GM12892 (cell line): ENCODE measurements at regions not wholly inside any gene's neighbourhood (a gene's known extent, or its start where the extent isn't known, plus 50 kb on each side); places are given as distances from the start of the nearest gene placed in this dataset.

ENCODE experiments used
- POLR2A ChIP-seq: IDR thresholded peaks from 2 replicates; pipeline ENCODE4 v1.6.1; 2011; ENCODE audit warnings: low read depth, low read length, control low read depth
- POLR2AphosphoS5 ChIP-seq: IDR thresholded peaks from 2 replicates; pipeline ENCODE4 v1.6.1; 2011; ENCODE audit warnings: low read depth, low read length, control low read depth

GRCh38 chr5:102570747-102571146 is 71.9 kb upstream of the SLCO6A1 start:
- TF ChIP-seq POLR2A (no peak), POLR2AphosphoS5 (no peak)
